GM12878 (cell line): ENCODE measurements at regions not wholly inside any gene's neighbourhood (a gene's known extent, or its start where the extent isn't known, plus 50 kb on each side); places are given as distances from the start of the nearest gene placed in this dataset.

ENCODE experiments used
- ATAC-seq: fragments of 200-7000 bp; cut with Tn5 transposase; 3 replicates; pipeline ENCODE4 v1.9.1; 2020; ENCODE audit warnings: mild to moderate bottlenecking, moderate library complexity
- BruUV-seq: library from RNA; stranded (reverse); fragments of 400-500 nt; replicated peaks from 2 replicates; lab custom pipeline; 2021; lab: Mats Ljungman, UMichigan
- CTCF ChIA-PET: fragments of 300-600 bp; sonication (Branson Sonifier 250); formaldehyde crosslinking; extraction: SDS; loops from one replicate; lab custom pipeline; 2021; ENCODE audit warnings: inconsistent platforms; lab: Yijun Ruan, JAX
- POLR2A ChIA-PET: fragments of 350-600 bp; formaldehyde crosslinking; extraction: SDS; loops from one replicate; lab custom pipeline; 2021; ENCODE audit warnings: inconsistent platforms; lab: Charles Lee
- RAD21 ChIA-PET: fragments of 300-600 bp; sonication (Branson Sonifier 250); formaldehyde crosslinking; loops from one replicate; lab custom pipeline; 2023; ENCODE audit warnings: antibody characterized with exemption; ENCODE audit not compliant: unreplicated experiment; lab: Charles Lee
- SMC1A ChIA-PET: fragments of 300-600 bp; sonication (Branson Sonifier 250); formaldehyde crosslinking; loops from one replicate; lab custom pipeline; 2023; ENCODE audit not compliant: unreplicated experiment, uncharacterized antibody; lab: Charles Lee
- DNase-seq: peaks from one replicate; pipeline ENCODE4 v3.0.0-alpha.2; 2011; ENCODE audit warnings: low read depth, low spot score
- FAIRE-seq: peaks from 3 replicates; lab custom pipeline; 2011; peaks lifted over from hg19 to GRCh38; lab: Jason Lieb, UNC
- H2AFZ ChIP-seq: 2 replicates; pipeline ENCODE4 v1.6.0; 2011; ENCODE audit warnings: low read depth, low read length, control low read depth; ENCODE audit not compliant: control insufficient read depth
- H3K27ac ChIP-seq: 2 replicates; pipeline ENCODE4 v1.5.1; 2011; ENCODE audit warnings: control low read depth; ENCODE audit not compliant: control insufficient read depth, insufficient read depth
- H3K27me3 ChIP-seq, 2 experiments: replicated peaks in 1 of 2; 2 replicates each; pipeline versions ENCODE4 v1.6.0 to v1.6.1; 2011; ENCODE audit warnings: low read length in 1 of 2; ENCODE audit not compliant: control insufficient read depth in 2 of 2, insufficient read depth in 2 of 2
- H3K36me3 ChIP-seq, 2 experiments: 2 replicates each; pipeline ENCODE4 v1.5.1; 2011; ENCODE audit warnings: low read length in 1 of 2; ENCODE audit not compliant: control insufficient read depth in 2 of 2, insufficient read depth in 2 of 2
- H3K4me1 ChIP-seq: 2 replicates; pipeline ENCODE4 v1.6.1; 2011; ENCODE audit warnings: mild to moderate bottlenecking, low read length, moderate library complexity, mixed read lengths; ENCODE audit not compliant: control insufficient read depth, insufficient read depth
- H3K4me2 ChIP-seq: 2 replicates; pipeline ENCODE4 v1.6.0; 2011; ENCODE audit warnings: control low read depth; ENCODE audit not compliant: control insufficient read depth, insufficient read depth
- H3K4me3 ChIP-seq: fragments of 200-600 bp; sonication (generic); 2 replicates; pipeline ENCODE4 v1.5.1; 2016
- H3K79me2 ChIP-seq: 2 replicates; pipeline ENCODE4 v1.6.0; 2011; ENCODE audit warnings: low read length; ENCODE audit not compliant: control insufficient read depth, insufficient read depth
- H3K9ac ChIP-seq: 2 replicates; pipeline ENCODE4 v1.8.0; 2011; ENCODE audit warnings: low read length, control low read depth, mixed read lengths; ENCODE audit not compliant: control insufficient read depth, insufficient read depth
- H3K9me3 ChIP-seq: replicated peaks from 3 replicates; pipeline ENCODE4 v1.5.1; 2011; ENCODE audit warnings: mild to moderate bottlenecking, low read length; ENCODE audit not compliant: control insufficient read depth, insufficient read depth
- H4K20me1 ChIP-seq: 2 replicates; pipeline ENCODE4 v1.6.0; 2011; ENCODE audit not compliant: control insufficient read depth, insufficient read depth
- FOS ChIP-seq: IDR thresholded peaks from 3 replicates; pipeline ENCODE4 v1.6.1; 2011; ENCODE audit warnings: borderline replicate concordance; ENCODE audit not compliant: insufficient read length; ENCODE audit errors: extremely low read depth
- JUNB ChIP-seq: IDR thresholded peaks from 2 replicates; pipeline ENCODE4 v1.6.1; 2016; ENCODE audit warnings: antibody characterized with exemption, mild to moderate bottlenecking
- KAT2A ChIP-seq: conservative IDR thresholded peaks from 2 replicates; pipeline ENCODE4 v1.6.1; 2011; ENCODE audit warnings: low read depth, low read length; ENCODE audit not compliant: control insufficient read depth
- MEF2A ChIP-seq: IDR thresholded peaks from 2 replicates; pipeline ENCODE4 v1.6.1; 2011; ENCODE audit warnings: low read depth, mild to moderate bottlenecking, low read length, moderate library complexity; ENCODE audit not compliant: insufficient read depth
- MTA2 ChIP-seq: fragments of 450-650 bp; IDR thresholded peaks from 2 replicates; pipeline ENCODE4 v1.6.1; 2016; ENCODE audit warnings: low read depth, mild to moderate bottlenecking, moderate library complexity
- NFIC ChIP-seq: IDR thresholded peaks from 2 replicates; pipeline ENCODE4 v1.6.1; 2012; ENCODE audit warnings: low read depth, mild to moderate bottlenecking, inconsistent platforms, low read length, moderate library complexity
- RUNX3 ChIP-seq: IDR thresholded peaks from 2 replicates; pipeline ENCODE4 v1.6.1; 2012; ENCODE audit warnings: low read length, inconsistent platforms
- SMAD1 ChIP-seq: fragments of 450-650 bp; IDR thresholded peaks from 2 replicates; pipeline ENCODE4 v1.6.1; 2018; ENCODE audit warnings: mild to moderate bottlenecking, low read depth; ENCODE audit not compliant: partially characterized antibody
- WGBS: methylation state at CpG from one replicate; pipeline ENCODE4 v1.1.6; 2016; ENCODE audit warnings: low lambda C conversion rate; ENCODE audit not compliant: insufficient replicate concordance, insufficient coverage; ENCODE audit errors: missing lambda C conversion rate; 5-methylcytosine and 5-hydroxymethylcytosine counted together
- in situ Hi-C: fragments of 300-500 bp; cut with MboI; formaldehyde crosslinking; loops from 9 replicates; pipeline ENCODE4 v1.14.3; 2018; ENCODE audit warnings: mixed read lengths
- intact Hi-C: fragments of 100-400 bp; cut with micrococcal nuclease; formaldehyde crosslinking; loops from one replicate; pipeline ENCODE4 v1.14.2; 2022; ENCODE audit not compliant: unreplicated experiment
- TF ChIP-seq, protein P1 (sequence below): IDR thresholded peaks from 2 replicates; pipeline ENCODE4 v1.6.1; 2011; ENCODE audit warnings: borderline replicate concordance, low read depth, mild to moderate bottlenecking, moderate library complexity, mixed read lengths, low read length; ENCODE audit not compliant: insufficient read depth; ENCODE audit errors: extremely low read length
- TF ChIP-seq, protein P2 (sequence below): IDR thresholded peaks from 2 replicates; pipeline ENCODE4 v1.6.1; 2012; ENCODE audit warnings: low read length, inconsistent platforms

DNA sequence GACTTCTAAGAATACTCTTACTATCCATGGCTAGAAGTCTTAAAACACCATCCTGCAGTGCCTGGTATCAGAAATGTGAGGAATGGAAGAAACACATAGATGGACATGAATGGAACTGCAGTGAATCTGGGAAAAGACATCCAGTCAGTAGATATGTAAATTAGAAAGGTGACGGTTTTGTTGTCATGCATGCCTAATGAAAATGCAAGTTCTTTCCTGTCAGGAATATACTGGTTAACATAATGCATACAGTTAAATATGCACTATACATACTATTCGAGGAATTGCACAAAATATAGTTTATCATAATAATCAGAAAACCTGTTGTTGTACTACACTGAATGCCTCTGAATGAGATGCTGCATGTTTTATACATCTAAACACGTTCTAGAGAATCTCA, 190.6 kb upstream of the ITGA4 start (continued):
- TF ChIP-seq MTA2 (no peak), SMAD1 (no peak), FOS (no peak)
- TF ChIP-seq, protein P1, sequence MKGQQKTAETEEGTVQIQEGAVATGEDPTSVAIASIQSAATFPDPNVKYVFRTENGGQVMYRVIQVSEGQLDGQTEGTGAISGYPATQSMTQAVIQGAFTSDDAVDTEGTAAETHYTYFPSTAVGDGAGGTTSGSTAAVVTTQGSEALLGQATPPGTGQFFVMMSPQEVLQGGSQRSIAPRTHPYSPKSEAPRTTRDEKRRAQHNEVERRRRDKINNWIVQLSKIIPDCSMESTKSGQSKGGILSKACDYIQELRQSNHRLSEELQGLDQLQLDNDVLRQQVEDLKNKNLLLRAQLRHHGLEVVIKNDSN, result no peak

DNA sequence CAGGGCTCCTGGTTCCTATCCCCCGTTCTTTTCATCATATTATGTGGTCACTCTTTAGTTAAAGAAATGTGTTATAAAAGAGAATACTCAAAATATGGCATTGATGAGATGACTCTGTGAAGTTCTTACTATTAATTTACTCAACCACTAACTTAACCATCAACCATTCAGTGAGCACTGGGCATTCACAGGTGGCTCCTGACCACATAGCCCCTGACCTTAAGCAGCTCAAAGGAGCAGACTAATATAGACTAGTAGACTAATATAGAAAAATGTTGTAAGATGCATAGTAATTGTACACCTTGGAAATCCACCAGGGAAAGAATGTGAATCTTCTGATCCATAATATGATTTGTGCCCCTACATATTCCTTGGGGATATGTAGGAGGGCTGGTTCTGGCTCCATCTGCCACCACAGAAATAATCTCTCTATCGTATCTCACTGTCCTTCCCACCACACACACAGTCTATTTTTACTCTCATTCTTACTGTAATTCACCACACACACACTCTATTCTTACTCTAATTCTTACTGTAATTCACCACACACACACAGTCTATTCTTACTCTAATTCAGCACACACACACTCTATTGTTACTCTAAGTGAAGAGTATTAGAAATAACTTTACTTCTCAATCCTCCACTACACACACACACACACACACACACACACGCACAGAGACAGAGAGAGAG, 188.9 kb upstream of the ITGA4 start:
- in situ Hi-C loops (no loop called here), intact Hi-C loops (no loop called here)
- CTCF ChIA-PET, result interaction anchor here (1.4 to 1.5 kb wide), 2 partner anchors 11 to 37 kb away, joined by 3 read pairs; no protein-coding TSS in a partner anchor
- TF ChIP-seq, protein P2, sequence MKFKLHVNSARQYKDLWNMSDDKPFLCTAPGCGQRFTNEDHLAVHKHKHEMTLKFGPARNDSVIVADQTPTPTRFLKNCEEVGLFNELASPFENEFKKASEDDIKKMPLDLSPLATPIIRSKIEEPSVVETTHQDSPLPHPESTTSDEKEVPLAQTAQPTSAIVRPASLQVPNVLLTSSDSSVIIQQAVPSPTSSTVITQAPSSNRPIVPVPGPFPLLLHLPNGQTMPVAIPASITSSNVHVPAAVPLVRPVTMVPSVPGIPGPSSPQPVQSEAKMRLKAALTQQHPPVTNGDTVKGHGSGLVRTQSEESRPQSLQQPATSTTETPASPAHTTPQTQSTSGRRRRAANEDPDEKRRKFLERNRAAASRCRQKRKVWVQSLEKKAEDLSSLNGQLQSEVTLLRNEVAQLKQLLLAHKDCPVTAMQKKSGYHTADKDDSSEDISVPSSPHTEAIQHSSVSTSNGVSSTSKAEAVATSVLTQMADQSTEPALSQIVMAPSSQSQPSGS, result 0 out of 2 replicates have a peak, but pooled peaks have one; percentile 26
- TF ChIP-seq RUNX3 (peak; percentile 79), MEF2A (peak; percentile 45; the same call in 1 of the 2 replicates), NFIC (0 out of 2 replicates have a peak, but pooled peaks have one; percentile 31), JUNB (peak; percentile 52; the same call in 1 of the 2 replicates), KAT2A (no peak)
- 44% methylated on average over 3 of the region's 3 CpGs for WGBS
- H2AFZ ChIP-seq, result no peak overlapping the region; the same call in 1 of the 2 replicates
- peaks cover 3% of the 10 kb centered on the region; the same call in 1 of the 2 replicates for H3K4me1 ChIP-seq
- RAD21 ChIA-PET, result interaction anchor here (0.7 kb wide), 1 partner anchor 38 kb away, joined by 3 read pairs; no protein-coding TSS in a partner anchor
- H3K36me3 ChIP-seq, result no peaks in the 10 kb centered on the region
- DNase-seq (no peak), FAIRE-seq (no peak), ATAC-seq (peak; percentile 48)
- SMC1A ChIA-PET, result interaction anchor here (1.1 kb wide), 1 partner anchor 10 kb away, joined by 3 read pairs; no protein-coding TSS in a partner anchor
- H3K4me3 ChIP-seq, result no peak overlapping the region
- no peak overlapping the region for H3K9ac ChIP-seq
- no peak overlapping the region for H3K27ac ChIP-seq
- H3K9me3 ChIP-seq, result no peaks in the 10 kb centered on the region; the same call in 2 of the 3 replicates
- H3K4me2 ChIP-seq, result no peak overlapping the region
- no peaks in the 10 kb centered on the region for H3K79me2 ChIP-seq
- BruUV-seq, result no TSS peak
- no peaks in the 10 kb centered on the region for H3K27me3 ChIP-seq
- H4K20me1 ChIP-seq, result no peaks in the 10 kb centered on the region
- POLR2A ChIA-PET, result no interaction called here
